ACC112 (cell line): ENCODE measurements at regions not wholly inside any gene's neighbourhood (a gene's known extent, or its start where the extent isn't known, plus 50 kb on each side); places are given as distances from the start of the nearest gene placed in this dataset.

Experiments
- H2AFZ ChIP-seq: fragments of 200-600 bp; sonication (generic); one replicate; pipeline ENCODE4 v1.6.0; 2017; ENCODE audit warnings: antibody characterized with exemption, low read length; ENCODE audit not compliant: unreplicated experiment
- H3K27ac ChIP-seq: fragments of 200-600 bp; sonication (generic); 2 replicates; pipeline ENCODE4 v1.5.1; 2014; ENCODE audit warnings: low read depth, mild to moderate bottlenecking, antibody characterized with exemption, low read length, moderate library complexity
- H3K27me3 ChIP-seq: fragments of 200-600 bp; sonication (generic); 2 replicates; pipeline ENCODE4 v1.6.1; 2014; ENCODE audit warnings: mild to moderate bottlenecking, antibody characterized with exemption, low read length, moderate library complexity, mixed read lengths; ENCODE audit not compliant: insufficient read depth
- H3K36me3 ChIP-seq: fragments of 200-600 bp; sonication (generic); 2 replicates; pipeline ENCODE4 v1.6.1; 2016; ENCODE audit warnings: mild to moderate bottlenecking, antibody characterized with exemption, low read length, moderate library complexity, mixed read lengths; ENCODE audit not compliant: insufficient read depth
- H3K4me1 ChIP-seq: fragments of 200-600 bp; sonication (generic); one replicate; pipeline ENCODE4 v1.6.1; 2016; ENCODE audit warnings: low read length, mixed read lengths; ENCODE audit not compliant: insufficient read depth, unreplicated experiment, control insufficient read depth
- H3K4me3 ChIP-seq: fragments of 200-600 bp; sonication (generic); 2 replicates; pipeline ENCODE4 v1.5.1; 2014; ENCODE audit warnings: mild to moderate bottlenecking, low read depth, low read length
- H3K79me2 ChIP-seq: fragments of 200-600 bp; sonication (generic); one replicate; pipeline ENCODE4 v1.6.0; 2016; ENCODE audit warnings: low read length; ENCODE audit not compliant: control insufficient read depth, unreplicated experiment, insufficient read depth

- H2AFZ ChIP-seq = no peak overlapping the region
- no peak overlapping the region for H3K4me3 ChIP-seq
- no peaks in the 10 kb centered on the region for H3K4me1 ChIP-seq
- H3K27ac ChIP-seq = no peak overlapping the region
- no peaks in the 10 kb centered on the region for H3K79me2 ChIP-seq
- no peaks in the 10 kb centered on the region for H3K27me3 ChIP-seq
- no peaks in the 10 kb centered on the region for H3K36me3 ChIP-seq
These were observed 1457.5 kb upstream of the CDH9 start for GRCh38 chr5:28495876-28496275.

GRCh38 chr5:28493456-28493855 is 1455.1 kb upstream of the CDH9 start:
- Histone ChIP-seq H3K4me3 (no peak overlapping the region), H3K27me3 (no peaks in the 10 kb centered on the region), H3K36me3 (no peaks in the 10 kb centered on the region), H3K4me1 (no peaks in the 10 kb centered on the region), H3K79me2 (no peaks in the 10 kb centered on the region), H3K27ac (no peak overlapping the region), H2AFZ (no peak overlapping the region)

GRCh38 chr5:28488752-28489151 is 1450.4 kb upstream of the CDH9 start:
- Histone ChIP-seq H3K79me2 (no peaks in the 10 kb centered on the region), H2AFZ (no peak overlapping the region), H3K4me1 (no peaks in the 10 kb centered on the region), H3K4me3 (no peak overlapping the region), H3K36me3 (no peaks in the 10 kb centered on the region), H3K27ac (no peak overlapping the region), H3K27me3 (no peaks in the 10 kb centered on the region)

- Histone ChIP-seq H3K36me3 (no peaks in the 10 kb centered on the region), H3K27me3 (no peaks in the 10 kb centered on the region), H2AFZ (no peak overlapping the region), H3K79me2 (no peaks in the 10 kb centered on the region), H3K27ac (no peak overlapping the region), H3K4me3 (no peak overlapping the region), H3K4me1 (no peaks in the 10 kb centered on the region)
These were observed 1445.1 kb upstream of the CDH9 start for GRCh38 chr5:28483327-28484025.

- no peaks in the 10 kb centered on the region for H3K4me1 ChIP-seq
- no peaks in the 10 kb centered on the region for H3K79me2 ChIP-seq
- H3K36me3 ChIP-seq = no peaks in the 10 kb centered on the region
- no peak overlapping the region for H3K27ac ChIP-seq
- H3K27me3 ChIP-seq = no peaks in the 10 kb centered on the region
- no peak overlapping the region for H2AFZ ChIP-seq
- no peak overlapping the region for H3K4me3 ChIP-seq
These were observed 1435.2 kb upstream of the CDH9 start for GRCh38 chr5:28473531-28474107.

- H3K4me3 ChIP-seq = no peak overlapping the region
These were observed 1429.8 kb upstream of the CDH9 start for GRCh38 chr5:28468166-28468565.

GRCh38 chr5:28463728-28464127 is 1425.3 kb upstream of the CDH9 start:
- Histone ChIP-seq H3K27me3 (no peaks in the 10 kb centered on the region), H3K4me3 (no peak overlapping the region), H2AFZ (no peak overlapping the region), H3K27ac (no peak overlapping the region), H3K79me2 (no peaks in the 10 kb centered on the region), H3K36me3 (no peaks in the 10 kb centered on the region), H3K4me1 (no peaks in the 10 kb centered on the region)

More at GRCh38 chr5:28468166-28468565, 1429.8 kb upstream of the CDH9 start:
- Histone ChIP-seq H3K4me1 (no peaks in the 10 kb centered on the region), H2AFZ (no peak overlapping the region), H3K27me3 (no peaks in the 10 kb centered on the region), H3K79me2 (no peaks in the 10 kb centered on the region), H3K27ac (no peak overlapping the region), H3K36me3 (no peaks in the 10 kb centered on the region)

GRCh38 chr5:28451483-28451882 is 1413.1 kb upstream of the CDH9 start:
- H3K27me3 ChIP-seq = no peaks in the 10 kb centered on the region

GRCh38 chr5:28450997-28451396 is 1412.6 kb upstream of the CDH9 start:
- no peak overlapping the region for H3K4me3 ChIP-seq
- H3K27ac ChIP-seq = no peak overlapping the region
- no peak overlapping the region for H2AFZ ChIP-seq
- H3K27me3 ChIP-seq = no peaks in the 10 kb centered on the region
- no peaks in the 10 kb centered on the region for H3K4me1 ChIP-seq
- H3K36me3 ChIP-seq = no peaks in the 10 kb centered on the region
- no peaks in the 10 kb centered on the region for H3K79me2 ChIP-seq

More at GRCh38 chr5:28451483-28451882, 1413.1 kb upstream of the CDH9 start:
- Histone ChIP-seq H3K27ac (no peak overlapping the region), H2AFZ (no peak overlapping the region), H3K36me3 (no peaks in the 10 kb centered on the region), H3K79me2 (no peaks in the 10 kb centered on the region), H3K4me1 (no peaks in the 10 kb centered on the region), H3K4me3 (no peak overlapping the region)

- Histone ChIP-seq H3K36me3 (no peaks in the 10 kb centered on the region), H3K4me3 (no peak overlapping the region), H3K4me1 (no peaks in the 10 kb centered on the region), H3K79me2 (no peaks in the 10 kb centered on the region), H3K27ac (no peak overlapping the region), H3K27me3 (no peaks in the 10 kb centered on the region), H2AFZ (no peak overlapping the region)
These were observed 1410.4 kb upstream of the CDH9 start for GRCh38 chr5:28448791-28449190.

GRCh38 chr5:28430565-28431178 is 1392.3 kb upstream of the CDH9 start:
- Histone ChIP-seq H3K4me1 (no peaks in the 10 kb centered on the region), H3K27me3 (no peaks in the 10 kb centered on the region), H2AFZ (no peak overlapping the region), H3K79me2 (no peaks in the 10 kb centered on the region), H3K36me3 (no peaks in the 10 kb centered on the region), H3K27ac (no peak overlapping the region), H3K4me3 (no peak overlapping the region)
